ENCODE measurements at regions not wholly inside any gene's neighbourhood (a gene's known extent, or its start where the extent isn't known, plus 50 kb on each side); places are given as distances from the start of the nearest gene placed in this dataset.

GRCh38 chr21:14814282-14814681 is 250.5 kb downstream of the NRIP1 start:
- TF ChIP-seq, protein P1, sequence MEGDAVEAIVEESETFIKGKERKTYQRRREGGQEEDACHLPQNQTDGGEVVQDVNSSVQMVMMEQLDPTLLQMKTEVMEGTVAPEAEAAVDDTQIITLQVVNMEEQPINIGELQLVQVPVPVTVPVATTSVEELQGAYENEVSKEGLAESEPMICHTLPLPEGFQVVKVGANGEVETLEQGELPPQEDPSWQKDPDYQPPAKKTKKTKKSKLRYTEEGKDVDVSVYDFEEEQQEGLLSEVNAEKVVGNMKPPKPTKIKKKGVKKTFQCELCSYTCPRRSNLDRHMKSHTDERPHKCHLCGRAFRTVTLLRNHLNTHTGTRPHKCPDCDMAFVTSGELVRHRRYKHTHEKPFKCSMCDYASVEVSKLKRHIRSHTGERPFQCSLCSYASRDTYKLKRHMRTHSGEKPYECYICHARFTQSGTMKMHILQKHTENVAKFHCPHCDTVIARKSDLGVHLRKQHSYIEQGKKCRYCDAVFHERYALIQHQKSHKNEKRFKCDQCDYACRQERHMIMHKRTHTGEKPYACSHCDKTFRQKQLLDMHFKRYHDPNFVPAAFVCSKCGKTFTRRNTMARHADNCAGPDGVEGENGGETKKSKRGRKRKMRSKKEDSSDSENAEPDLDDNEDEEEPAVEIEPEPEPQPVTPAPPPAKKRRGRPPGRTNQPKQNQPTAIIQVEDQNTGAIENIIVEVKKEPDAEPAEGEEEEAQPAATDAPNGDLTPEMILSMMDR (IDR thresholded peaks at IDR 0.05 in 4 of 5, conservative IDR thresholded peaks at IDR 0.05 in 1 of 5) = no peak
- no peak for TF ChIP-seq POLR2A (IDR thresholded peaks at IDR 0.05)
